Suprapubic skin (tissue), 4 donors: ENCODE measurements at regions not wholly inside any gene's neighbourhood (a gene's known extent, or its start where the extent isn't known, plus 50 kb on each side); places are given as distances from the start of the nearest gene placed in this dataset.

Experiments
- DNase-seq, 2 donors: peaks; one replicate each; pipeline ENCODE4 v3.0.0-alpha.2; 2019; ENCODE audit warnings: low spot score in 2 of 2
- H3K27ac ChIP-seq: fragments of 200-600 bp; sonication (generic); one replicate; pipeline ENCODE4 v1.5.1; 2019
- H3K27me3 ChIP-seq: fragments of 200-600 bp; sonication (generic); one replicate; pipeline ENCODE4 v1.5.1; 2019
- H3K36me3 ChIP-seq: fragments of 200-600 bp; sonication (generic); one replicate; pipeline ENCODE4 v1.5.1; 2019
- H3K4me1 ChIP-seq: fragments of 200-600 bp; sonication (generic); one replicate; pipeline ENCODE4 v1.5.1; 2019
- H3K4me3 ChIP-seq: fragments of 200-600 bp; sonication (generic); one replicate; pipeline ENCODE4 v1.5.1; 2019; ENCODE audit warnings: mild to moderate bottlenecking
- H3K9me3 ChIP-seq: fragments of 200-600 bp; sonication (generic); one replicate; pipeline ENCODE4 v1.5.1; 2019
- CTCF ChIP-seq, 2 donors: fragments of 200-600 bp in 1 of 2; fragments of 450-650 bp in 1 of 2; sonication (generic) in 1 of 2; IDR thresholded peaks; one replicate each; pipeline ENCODE4 v1.5.1; 2016 to 2019; ENCODE audit warnings: antibody characterized with exemption in 2 of 2, mild to moderate bottlenecking in 1 of 2, moderate library complexity in 1 of 2
- EP300 ChIP-seq: sonication (generic); formaldehyde crosslinking; IDR thresholded peaks from one replicate; pipeline ENCODE4 v1.6.1; 2017; ENCODE audit warnings: antibody characterized with exemption
- POLR2A ChIP-seq, 2 donors: fragments of 450-650 bp; IDR thresholded peaks; one replicate each; pipeline ENCODE4 v1.6.1; 2017; ENCODE audit warnings: antibody characterized with exemption in 2 of 2, mild to moderate bottlenecking in 2 of 2, moderate library complexity in 2 of 2
- POLR2AphosphoS5 ChIP-seq, 3 donors: sonication (generic); formaldehyde crosslinking; IDR thresholded peaks; one replicate each; pipeline ENCODE4 v1.6.1; 2017; ENCODE audit warnings: antibody characterized with exemption in 3 of 3
- WGBS: methylation state at CpG from one replicate; pipeline ENCODE4 v1.1.5; 2018; 5-methylcytosine and 5-hydroxymethylcytosine counted together

GRCh38 chr13:105796081-105796480 lies 739.4 kb downstream of the EFNB2 start:
- no peak for TF ChIP-seq POLR2AphosphoS5 (IDR thresholded peaks at IDR 0.05)
- TF ChIP-seq EP300 = no peak
- TF ChIP-seq CTCF (IDR thresholded peaks at IDR 0.05) = no peak
- TF ChIP-seq POLR2A (IDR thresholded peaks at IDR 0.05) = no peak
- no peaks in the 10 kb centered on the region for H3K9me3 ChIP-seq
- H3K36me3 ChIP-seq = no peaks in the 10 kb centered on the region
- 81% methylated on average over 3 of the region's 3 CpGs for WGBS
- no peaks in the 10 kb centered on the region for H3K4me1 ChIP-seq
- no peak overlapping the region for H3K27ac ChIP-seq
- DNase-seq = no peak
- no peaks in the 10 kb centered on the region for H3K27me3 ChIP-seq
- no peak overlapping the region for H3K4me3 ChIP-seq

- Histone ChIP-seq H3K36me3 (no peaks in the 10 kb centered on the region), H3K27me3 (no peaks in the 10 kb centered on the region), H3K9me3 (no peaks in the 10 kb centered on the region), H3K4me3 (no peak overlapping the region), H3K27ac (no peak overlapping the region), H3K4me1 (no peaks in the 10 kb centered on the region)
- TF ChIP-seq POLR2AphosphoS5 (IDR thresholded peaks at IDR 0.05) = no peak
- no peak for TF ChIP-seq EP300
- no peak for TF ChIP-seq POLR2A (IDR thresholded peaks at IDR 0.05)
- WGBS = 87% methylated on average over 1 of the region's 1 CpG
- DNase-seq = no peak
These were observed 744.5 kb downstream of the EFNB2 start for GRCh38 chr13:105790923-105791322.

- Histone ChIP-seq H3K4me1 (no peaks in the 10 kb centered on the region), H3K27me3 (no peaks in the 10 kb centered on the region), H3K9me3 (no peaks in the 10 kb centered on the region), H3K27ac (no peak overlapping the region), H3K4me3 (no peak overlapping the region), H3K36me3 (no peaks in the 10 kb centered on the region)
- 86% methylated on average over 3 of the region's 3 CpGs for WGBS
- DNase-seq = no peak
- TF ChIP-seq POLR2AphosphoS5 (IDR thresholded peaks at IDR 0.05) (no peak), EP300 (no peak), POLR2A (IDR thresholded peaks at IDR 0.05) (no peak), CTCF (IDR thresholded peaks at IDR 0.05) (no peak)
These were observed 746.9 kb downstream of the EFNB2 start for GRCh38 chr13:105788530-105788929.

- Histone ChIP-seq H3K36me3 (no peaks in the 10 kb centered on the region), H3K4me3 (no peak overlapping the region), H3K27ac (no peak overlapping the region), H3K27me3 (no peaks in the 10 kb centered on the region), H3K9me3 (no peaks in the 10 kb centered on the region), H3K4me1 (no peaks in the 10 kb centered on the region)
- TF ChIP-seq POLR2AphosphoS5 (IDR thresholded peaks at IDR 0.05) = no peak
- TF ChIP-seq EP300 = no peak
- TF ChIP-seq POLR2A (IDR thresholded peaks at IDR 0.05) = no peak
- TF ChIP-seq CTCF (IDR thresholded peaks at IDR 0.05) = no peak
- no peak for DNase-seq
- 71% methylated on average over 9 of the region's 9 CpGs for WGBS
These were observed 747.8 kb downstream of the EFNB2 start for GRCh38 chr13:105787632-105788031.

GRCh38 chr13:105785436-105785835 lies 750.0 kb downstream of the EFNB2 start:
- H3K27ac ChIP-seq = no peak overlapping the region
- TF ChIP-seq CTCF (IDR thresholded peaks at IDR 0.05) = no peak
- no peak for TF ChIP-seq POLR2A (IDR thresholded peaks at IDR 0.05)
- no peak for TF ChIP-seq EP300
- TF ChIP-seq POLR2AphosphoS5 (IDR thresholded peaks at IDR 0.05) = no peak
- H3K4me3 ChIP-seq = no peak overlapping the region
- no peaks in the 10 kb centered on the region for H3K36me3 ChIP-seq
- 88% methylated on average over 2 of the region's 2 CpGs for WGBS
- no peaks in the 10 kb centered on the region for H3K4me1 ChIP-seq
- no peak for DNase-seq
- H3K9me3 ChIP-seq = no peaks in the 10 kb centered on the region
- no peaks in the 10 kb centered on the region for H3K27me3 ChIP-seq

GRCh38 chr13:105783261-105783660 lies 752.2 kb downstream of the EFNB2 start:
- TF ChIP-seq CTCF (IDR thresholded peaks at IDR 0.05) (no peak), POLR2AphosphoS5 (IDR thresholded peaks at IDR 0.05) (no peak), POLR2A (IDR thresholded peaks at IDR 0.05) (no peak), EP300 (no peak)
- no peaks in the 10 kb centered on the region for H3K4me1 ChIP-seq
- 78% methylated on average over 1 of the region's 1 CpG for WGBS

More at GRCh38 chr13:105783261-105783660, 752.2 kb downstream of the EFNB2 start:
- Histone ChIP-seq H3K27ac (no peak overlapping the region), H3K36me3 (no peaks in the 10 kb centered on the region), H3K4me3 (no peak overlapping the region), H3K9me3 (no peaks in the 10 kb centered on the region), H3K27me3 (no peaks in the 10 kb centered on the region)
- DNase-seq = no peak
